ENCODE measurements at regions not wholly inside any gene's neighbourhood (a gene's known extent, or its start where the extent isn't known, plus 50 kb on each side); places are given as distances from the start of the nearest gene placed in this dataset.

DNA sequence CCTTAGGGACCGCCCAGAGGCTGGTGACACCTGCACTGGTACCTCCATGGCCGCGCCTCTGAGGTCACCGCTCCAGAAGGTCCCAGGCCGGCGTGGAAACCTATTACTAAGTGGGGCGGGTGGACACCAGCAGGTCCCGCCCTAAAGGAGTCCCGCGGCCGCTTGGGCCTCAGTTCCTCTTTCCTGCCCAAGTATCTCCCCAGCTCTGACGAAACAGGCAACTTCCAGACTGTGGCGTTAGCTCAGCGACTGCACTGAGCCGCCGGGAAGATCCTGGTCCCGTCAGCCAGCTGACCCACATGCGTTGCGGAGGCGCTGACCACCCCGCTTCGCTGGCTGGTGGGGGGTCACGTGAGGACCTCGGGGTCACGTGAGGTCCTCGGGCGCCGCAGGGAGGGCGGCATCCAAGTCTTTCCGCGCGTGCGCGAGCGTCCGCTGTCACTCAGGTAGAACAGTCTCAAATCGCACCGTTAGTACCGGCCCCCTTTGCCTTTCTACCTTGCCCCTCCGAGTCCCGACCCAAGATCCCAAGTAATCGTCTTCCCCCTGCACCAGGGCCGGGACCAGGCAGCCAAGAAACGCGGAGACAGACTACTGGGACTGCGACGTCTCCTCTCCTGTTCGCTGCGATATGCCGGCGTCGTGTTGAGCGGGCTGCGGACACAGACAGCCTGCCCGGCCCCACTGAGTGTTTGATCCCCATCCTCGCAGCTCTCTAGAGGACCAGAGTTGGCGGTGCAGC is 53.7 kb upstream of the KDM4C start:
- peak overlapping the region; percentile 68 for H3K4me3 ChIP-seq (ENCODE audit: low read length)
- peak; percentile 48 for DNase-seq (ENCODE audit: low read depth)
- TF ChIP-seq, protein P1, sequence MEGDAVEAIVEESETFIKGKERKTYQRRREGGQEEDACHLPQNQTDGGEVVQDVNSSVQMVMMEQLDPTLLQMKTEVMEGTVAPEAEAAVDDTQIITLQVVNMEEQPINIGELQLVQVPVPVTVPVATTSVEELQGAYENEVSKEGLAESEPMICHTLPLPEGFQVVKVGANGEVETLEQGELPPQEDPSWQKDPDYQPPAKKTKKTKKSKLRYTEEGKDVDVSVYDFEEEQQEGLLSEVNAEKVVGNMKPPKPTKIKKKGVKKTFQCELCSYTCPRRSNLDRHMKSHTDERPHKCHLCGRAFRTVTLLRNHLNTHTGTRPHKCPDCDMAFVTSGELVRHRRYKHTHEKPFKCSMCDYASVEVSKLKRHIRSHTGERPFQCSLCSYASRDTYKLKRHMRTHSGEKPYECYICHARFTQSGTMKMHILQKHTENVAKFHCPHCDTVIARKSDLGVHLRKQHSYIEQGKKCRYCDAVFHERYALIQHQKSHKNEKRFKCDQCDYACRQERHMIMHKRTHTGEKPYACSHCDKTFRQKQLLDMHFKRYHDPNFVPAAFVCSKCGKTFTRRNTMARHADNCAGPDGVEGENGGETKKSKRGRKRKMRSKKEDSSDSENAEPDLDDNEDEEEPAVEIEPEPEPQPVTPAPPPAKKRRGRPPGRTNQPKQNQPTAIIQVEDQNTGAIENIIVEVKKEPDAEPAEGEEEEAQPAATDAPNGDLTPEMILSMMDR (conservative IDR thresholded peaks at IDR 0.05; ENCODE audit: low read depth, low read length): no peak

- TF ChIP-seq, protein P1 (conservative IDR thresholded peaks at IDR 0.05; ENCODE audit: low read depth, low read length): no peak
- no peak overlapping the region for H3K4me3 ChIP-seq (ENCODE audit: low read length)
- no peak for DNase-seq (ENCODE audit: low read depth)
Observed at GRCh38 chr9:6702707-6703106, 55.1 kb upstream of the KDM4C start.

- H3K4me3 ChIP-seq (ENCODE audit: low read length): no peak overlapping the region
- no peak for DNase-seq (ENCODE audit: low read depth)
- TF ChIP-seq, protein P1 (conservative IDR thresholded peaks at IDR 0.05; ENCODE audit: low read depth, low read length): no peak
Observed at GRCh38 chr9:6696178-6696577, 50.6 kb upstream of the GLDC start.

GRCh38 chr9:6695121-6695814 is 49.7 kb upstream of the GLDC start:
- no peak overlapping the region for H3K4me3 ChIP-seq (ENCODE audit: low read length)
- DNase-seq (ENCODE audit: low read depth): no peak
- TF ChIP-seq, protein P1 (conservative IDR thresholded peaks at IDR 0.05; ENCODE audit: low read depth, low read length): no peak

Measured in retinal pigment epithelial cell (primary cell).